HEK293T (cell line): ENCODE measurements at regions not wholly inside any gene's neighbourhood (a gene's known extent, or its start where the extent isn't known, plus 50 kb on each side); places are given as distances from the start of the nearest gene placed in this dataset.
A peak's percentile ranks its signal among the peaks of the same experiment; 100 is the strongest.

ENCODE experiments used
- CTCF ChIA-PET: fragments of 350-600 bp; formaldehyde crosslinking; extraction: SDS; loops from one replicate; lab custom pipeline; 2021; ENCODE audit warnings: antibody characterized with exemption, inconsistent platforms; lab: Yijun Ruan, JAX
- POLR2A ChIA-PET: fragments of 350-600 bp; formaldehyde crosslinking; extraction: SDS; loops from one replicate; lab custom pipeline; 2020; ENCODE audit warnings: antibody characterized with exemption, inconsistent platforms; lab: Yijun Ruan, JAX
- DNase-seq: peaks from one replicate; pipeline ENCODE4 v3.0.0; 2012; ENCODE audit warnings: mixed read lengths; ENCODE audit errors: extremely low spot score
- ARNT ChIP-seq: fragments of 450-650 bp; IDR thresholded peaks from 2 replicates; pipeline ENCODE4 v1.6.1; 2017; ENCODE audit warnings: mild to moderate bottlenecking
- BHLHE40 ChIP-seq: fragments of 450-650 bp; IDR thresholded peaks from 2 replicates; pipeline ENCODE4 v1.6.1; 2016; ENCODE audit warnings: mild to moderate bottlenecking, moderate library complexity, borderline replicate concordance
- CTBP1 ChIP-seq: fragments of 450-650 bp; IDR thresholded peaks from 2 replicates; pipeline ENCODE4 v1.6.1; 2016; ENCODE audit warnings: borderline replicate concordance
- ELF4 ChIP-seq: fragments of 450-650 bp; IDR thresholded peaks from 2 replicates; pipeline ENCODE4 v1.6.1; 2017; ENCODE audit warnings: antibody characterized with exemption
- FOXA1 ChIP-seq: fragments of 450-650 bp; IDR thresholded peaks from 2 replicates; pipeline ENCODE4 v1.6.1; 2016; ENCODE audit warnings: mild to moderate bottlenecking
- FOXK2 ChIP-seq: fragments of 450-650 bp; IDR thresholded peaks from 2 replicates; pipeline ENCODE4 v1.6.1; 2016; ENCODE audit warnings: mild to moderate bottlenecking
- FOXM1 ChIP-seq: fragments of 450-650 bp; IDR thresholded peaks from 2 replicates; pipeline ENCODE4 v1.6.1; 2017; ENCODE audit warnings: mild to moderate bottlenecking, borderline replicate concordance
- HDGF ChIP-seq: fragments of 450-650 bp; IDR thresholded peaks from 2 replicates; pipeline ENCODE4 v1.6.1; 2017; ENCODE audit warnings: antibody characterized with exemption, borderline replicate concordance
- L3MBTL2 ChIP-seq: fragments of 450-650 bp; conservative IDR thresholded peaks from 2 replicates; pipeline ENCODE4 v1.6.1; 2016; ENCODE audit warnings: mild to moderate bottlenecking
- LEF1 ChIP-seq: fragments of 450-650 bp; IDR thresholded peaks from 2 replicates; pipeline ENCODE4 v1.6.1; 2017; ENCODE audit warnings: mild to moderate bottlenecking, borderline replicate concordance
- NFRKB ChIP-seq: fragments of 450-650 bp; IDR thresholded peaks from 2 replicates; pipeline ENCODE4 v1.6.1; 2016; ENCODE audit warnings: mild to moderate bottlenecking, moderate library complexity
- PKNOX1 ChIP-seq: fragments of 450-650 bp; IDR thresholded peaks from 2 replicates; pipeline ENCODE4 v1.6.1; 2016
- SP1 ChIP-seq: fragments of 450-650 bp; IDR thresholded peaks from 2 replicates; pipeline ENCODE4 v1.6.1; 2017
- SUZ12 ChIP-seq: fragments of 450-650 bp; IDR thresholded peaks from 2 replicates; pipeline ENCODE4 v1.6.1; 2016; ENCODE audit warnings: mild to moderate bottlenecking
- TARDBP ChIP-seq: fragments of 450-650 bp; IDR thresholded peaks from 2 replicates; pipeline ENCODE4 v1.6.1; 2016
- ZNF384 ChIP-seq: fragments of 450-650 bp; IDR thresholded peaks from 2 replicates; pipeline ENCODE4 v1.6.1; 2016

- no peak for DNase-seq
- TF ChIP-seq SP1 (no peak), ZNF384 (no peak), CTBP1 (no peak), LEF1 (no peak), SUZ12 (no peak), FOXA1 (no peak), BHLHE40 (no peak), HDGF (no peak), ARNT (no peak), PKNOX1 (no peak), FOXK2 (no peak), L3MBTL2 (no peak), TARDBP (no peak), ELF4 (no peak), NFRKB (no peak), FOXM1 (no peak)
- ChIA-PET POLR2A (no interaction called here), CTCF (no interaction called here)
Measured at GRCh38 chr6:134447883-134448387, 130.0 kb upstream of the SGK1 start.

- DNase-seq: no peak
- CTCF ChIA-PET: no interaction called here
- POLR2A ChIA-PET: no interaction called here
- TF ChIP-seq FOXK2 (no peak), PKNOX1 (no peak), L3MBTL2 (no peak), BHLHE40 (no peak)
Measured at GRCh38 chr6:134447423-134447822, 129.5 kb upstream of the SGK1 start.

- TF ChIP-seq NFRKB (no peak), L3MBTL2 (no peak)
- ChIA-PET CTCF (no interaction called here), POLR2A (no interaction called here)
- DNase-seq: no peak
Measured at GRCh38 chr6:134446896-134447295, 129.0 kb upstream of the SGK1 start.

GRCh38 chr6:134446218-134446848, 128.4 kb upstream of the SGK1 start:
- DNase-seq: peak; percentile 36
- TF ChIP-seq FOXK2: no peak
- no peak for TF ChIP-seq ELF4
- TF ChIP-seq ZNF384: no peak
- no peak for TF ChIP-seq NFRKB
- no peak for TF ChIP-seq CTBP1
- TF ChIP-seq PKNOX1: no peak
- TF ChIP-seq ARNT: no peak
- TF ChIP-seq HDGF: no peak
- no peak for TF ChIP-seq TARDBP
- no peak for TF ChIP-seq BHLHE40
- TF ChIP-seq L3MBTL2: no peak
- TF ChIP-seq SUZ12: no peak
- no peak for TF ChIP-seq LEF1
- TF ChIP-seq FOXM1: no peak
- TF ChIP-seq SP1: no peak
- TF ChIP-seq FOXA1: no peak
- ChIA-PET POLR2A (no interaction called here), CTCF (no interaction called here)

- CTCF ChIA-PET: no interaction called here
- POLR2A ChIA-PET: no interaction called here
- DNase-seq: no peak
- no peak for TF ChIP-seq CTBP1
- TF ChIP-seq FOXK2: no peak
- TF ChIP-seq ZNF384: no peak
- TF ChIP-seq ELF4: no peak
- TF ChIP-seq BHLHE40: no peak
- no peak for TF ChIP-seq L3MBTL2
- no peak for TF ChIP-seq SUZ12
- TF ChIP-seq NFRKB: no peak
- no peak for TF ChIP-seq FOXA1
- TF ChIP-seq ARNT: no peak
- TF ChIP-seq SP1: no peak
- TF ChIP-seq TARDBP: no peak
- TF ChIP-seq FOXM1: no peak
- TF ChIP-seq PKNOX1: no peak
- no peak for TF ChIP-seq HDGF
- TF ChIP-seq LEF1: no peak
Measured at GRCh38 chr6:134443009-134443408, 125.1 kb upstream of the SGK1 start.

- ChIA-PET CTCF (no interaction called here), POLR2A (no interaction called here)
- TF ChIP-seq ARNT (no peak), NFRKB (no peak), FOXK2 (no peak), SP1 (no peak)
- DNase-seq: no peak
Measured at GRCh38 chr6:134442073-134442472, 124.2 kb upstream of the SGK1 start.
